Epithelial cell of proximal tubule (primary cell): ENCODE measurements at regions not wholly inside any gene's neighbourhood (a gene's known extent, or its start where the extent isn't known, plus 50 kb on each side); places are given as distances from the start of the nearest gene placed in this dataset.
"Not testable (repeated sequence)": the region's sequence is repeated elsewhere in the genome, so short reads cannot be mapped to it uniquely, and the experiment has no call there.

Experiments used
- DNase-seq: peaks from one replicate; pipeline ENCODE4 v3.0.0-alpha.2; 2011; ENCODE audit warnings: low read depth
- H3K4me3 ChIP-seq: 2 replicates; pipeline ENCODE4 v1.5.1; 2011; ENCODE audit warnings: low read depth, mild to moderate bottlenecking, low read length
- CTCF ChIP-seq: conservative IDR thresholded peaks from 2 replicates; pipeline ENCODE4 v1.5.1; 2012; ENCODE audit warnings: low read depth, mild to moderate bottlenecking, low read length

DNA sequence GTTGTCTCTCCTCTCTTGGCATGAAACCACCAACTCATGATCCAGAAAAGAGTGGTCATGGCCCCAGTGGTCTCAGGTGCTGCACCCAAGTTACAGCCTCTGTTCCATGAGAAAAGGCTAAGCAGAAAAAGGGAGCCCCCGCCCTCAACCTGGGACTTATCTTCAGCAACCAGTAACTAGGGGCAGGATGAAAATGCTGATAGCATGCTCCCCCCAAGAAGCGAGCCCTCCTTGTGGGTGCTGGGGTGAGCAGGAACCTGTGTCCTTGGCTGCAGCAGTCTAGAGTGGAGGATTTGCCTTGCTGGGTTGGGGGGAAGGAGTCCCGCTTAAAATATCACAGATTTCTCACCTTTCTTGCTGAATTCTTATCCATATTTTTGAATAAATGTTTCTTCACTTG, 490.0 kb downstream of the SUCLG1 start:
- TF ChIP-seq CTCF, result no peak
- no peak for DNase-seq
- no peak overlapping the region for H3K4me3 ChIP-seq

GRCh38 chr2:83967854-83968253, 491.2 kb downstream of the SUCLG1 start:
- DNase-seq, result no peak
- TF ChIP-seq CTCF, result peak; percentile 22
- no peak overlapping the region for H3K4me3 ChIP-seq

GRCh38 chr2:83966946-83967345, 492.1 kb downstream of the SUCLG1 start:
- not testable (repeated sequence) for DNase-seq, H3K4me3 ChIP-seq

GRCh38 chr2:83961512-83961911, 497.6 kb downstream of the SUCLG1 start:
- H3K4me3 ChIP-seq, result no peak overlapping the region
- no peak for DNase-seq
- TF ChIP-seq CTCF, result no peak

- TF ChIP-seq CTCF, result no peak
- no peak for DNase-seq
- no peak overlapping the region for H3K4me3 ChIP-seq
Measured at GRCh38 chr2:83960371-83960770, 498.7 kb downstream of the SUCLG1 start.

GRCh38 chr2:83959266-83959665, 499.8 kb downstream of the SUCLG1 start:
- no peak for TF ChIP-seq CTCF
- DNase-seq, result no peak
- H3K4me3 ChIP-seq, result no peak overlapping the region

DNA sequence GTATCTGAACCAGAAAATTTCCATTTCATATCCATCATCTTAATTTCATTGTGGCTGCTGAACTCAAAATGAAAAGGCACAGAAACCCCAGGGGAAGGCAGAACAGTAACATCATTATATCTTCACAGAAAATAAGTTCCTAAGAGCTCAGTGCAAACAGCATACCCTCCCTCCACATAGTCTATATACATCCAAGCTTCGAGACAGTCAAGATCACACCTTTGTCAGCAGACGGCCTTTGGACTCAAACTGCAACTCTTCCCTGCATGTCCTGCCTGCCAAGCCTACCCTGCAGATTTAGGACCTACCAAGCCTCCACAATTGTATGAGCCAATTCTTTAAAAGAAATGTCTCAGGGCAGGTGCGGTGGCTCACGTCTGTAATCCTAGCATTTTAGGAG, 502.1 kb downstream of the SUCLG1 start:
- no peak for TF ChIP-seq CTCF
- DNase-seq, result no peak
- no peak overlapping the region for H3K4me3 ChIP-seq

DNA sequence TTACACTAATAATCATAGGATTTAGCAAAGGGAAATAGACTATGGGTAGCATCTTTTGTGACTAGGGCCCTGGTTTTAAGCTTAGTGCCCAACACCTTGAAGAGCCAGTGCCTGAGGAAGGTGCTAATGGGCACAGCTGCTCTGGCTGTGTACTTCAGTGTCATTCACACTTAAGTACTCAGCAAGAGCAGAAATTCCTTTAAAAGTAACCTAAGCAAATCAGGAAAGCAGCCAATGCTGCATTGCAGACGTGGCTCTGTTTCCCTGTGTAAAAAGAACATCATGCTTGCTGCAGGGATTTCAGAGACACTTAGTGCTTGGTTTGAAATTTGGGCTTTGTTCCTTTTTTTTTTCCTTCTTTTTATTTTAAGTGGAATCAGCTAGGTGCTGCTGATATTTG, 505.4 kb downstream of the SUCLG1 start:
- no peak overlapping the region for H3K4me3 ChIP-seq
- DNase-seq, result no peak
- TF ChIP-seq CTCF, result no peak
